ENCODE measurements at regions not wholly inside any gene's neighbourhood (a gene's known extent, or its start where the extent isn't known, plus 50 kb on each side); places are given as distances from the start of the nearest gene placed in this dataset.

DNA sequence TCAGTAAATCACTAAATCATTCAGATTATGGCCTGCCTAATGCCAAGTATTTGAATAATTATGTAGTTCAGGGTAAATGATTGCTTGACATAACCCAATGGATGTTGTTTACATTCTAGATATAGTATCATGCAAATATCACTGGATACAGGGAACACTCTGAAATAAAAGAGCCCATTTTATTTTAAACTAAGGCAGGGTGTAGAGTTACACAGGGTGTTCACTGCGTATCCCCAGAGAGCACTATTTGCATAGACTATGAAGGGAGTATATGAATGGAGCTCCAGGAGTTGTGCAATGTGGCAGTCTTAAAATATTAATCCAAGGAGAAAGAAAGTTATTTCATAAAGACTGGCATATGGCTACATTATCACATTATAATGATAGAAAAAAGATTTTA is 701.1 kb upstream of the KLHL29 start:
- Histone ChIP-seq H3K27ac (no peak overlapping the region), H3K4me3 (no peak overlapping the region)

DNA sequence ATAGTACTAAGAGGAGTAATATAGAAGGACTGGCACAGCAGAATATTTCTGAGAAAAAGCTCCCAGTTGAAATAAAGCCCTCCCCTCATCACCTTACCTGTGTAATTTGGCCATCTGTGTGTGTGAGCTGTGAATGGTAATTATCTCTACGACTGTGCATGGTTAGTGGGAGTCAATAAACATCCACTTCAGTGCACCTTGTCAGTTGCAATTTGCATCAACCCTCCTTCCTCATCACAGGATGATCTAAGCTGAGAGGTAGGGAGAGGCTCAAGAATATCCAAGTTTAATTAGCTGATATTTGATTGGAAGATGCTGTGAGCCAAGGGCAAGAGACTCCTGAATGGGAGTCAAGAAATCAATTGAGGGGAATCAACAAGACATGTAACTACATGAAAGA is 694.9 kb upstream of the KLHL29 start:
- Histone ChIP-seq H3K4me3 (no peak overlapping the region), H3K27ac (no peak overlapping the region)

DNA sequence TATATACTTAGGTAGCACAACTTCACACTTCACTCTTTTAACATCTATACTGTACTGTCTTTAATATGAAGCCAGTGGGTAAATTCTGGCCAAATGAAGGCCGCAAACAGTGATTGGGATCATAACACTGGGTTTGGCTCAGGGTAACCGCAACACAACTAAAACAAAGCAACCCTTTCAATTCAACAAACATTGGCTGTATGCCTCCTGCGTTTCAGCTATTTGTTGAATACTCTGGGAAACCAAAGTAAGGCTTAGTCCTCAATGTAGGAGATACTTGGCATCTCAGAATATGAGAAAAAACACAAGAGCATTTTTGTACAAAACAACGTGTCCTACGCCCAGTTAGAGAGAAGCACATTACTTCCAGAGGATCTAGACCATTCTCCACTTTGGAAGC is 693.3 kb upstream of the KLHL29 start:
- Histone ChIP-seq H3K4me3 (no peak overlapping the region), H3K27ac (no peak overlapping the region)

DNA sequence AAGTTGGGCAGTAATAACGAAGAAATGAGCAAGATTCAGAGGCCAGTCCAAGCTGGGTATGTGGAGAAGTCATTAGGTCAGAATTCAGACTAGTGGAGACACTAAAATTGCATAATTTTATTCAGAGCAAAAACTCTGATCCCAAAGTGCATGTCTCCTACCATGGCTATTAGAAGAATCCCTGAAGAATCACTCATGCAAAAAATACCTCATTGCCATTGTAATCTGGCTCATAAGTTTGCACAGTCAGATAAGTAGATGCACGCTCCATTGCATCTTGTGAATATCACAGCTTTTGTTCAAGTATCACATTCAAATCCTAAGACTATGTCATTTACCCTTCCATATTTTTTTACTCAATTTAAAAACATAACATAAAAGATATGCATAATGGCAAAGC is 692.2 kb upstream of the KLHL29 start:
- H3K27ac ChIP-seq: no peak overlapping the region

DNA sequence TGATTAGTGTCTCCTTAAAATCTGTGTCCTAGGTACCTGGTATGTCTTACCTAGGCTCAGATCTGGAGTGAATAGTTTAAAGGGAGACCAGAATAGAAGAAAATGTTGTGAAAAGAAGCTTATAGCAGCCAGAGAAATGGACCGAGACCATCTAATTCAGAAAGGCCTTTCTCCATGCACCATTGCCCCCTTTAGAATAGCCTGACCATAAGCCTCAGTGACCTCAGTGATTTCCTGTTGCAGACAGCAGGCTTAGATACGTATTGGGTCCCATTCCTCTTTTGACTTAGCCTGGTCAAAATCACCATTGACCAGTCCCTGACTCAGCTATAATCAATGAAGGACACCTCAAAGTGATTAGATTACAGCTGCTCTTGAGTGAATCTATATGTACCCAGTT is 690.7 kb upstream of the KLHL29 start:
- no peak overlapping the region for H3K27ac ChIP-seq
- no peak overlapping the region for H3K4me3 ChIP-seq

More for the DNA sequence above, 692.2 kb upstream of the KLHL29 start:
- H3K4me3 ChIP-seq: no peak overlapping the region

DNA sequence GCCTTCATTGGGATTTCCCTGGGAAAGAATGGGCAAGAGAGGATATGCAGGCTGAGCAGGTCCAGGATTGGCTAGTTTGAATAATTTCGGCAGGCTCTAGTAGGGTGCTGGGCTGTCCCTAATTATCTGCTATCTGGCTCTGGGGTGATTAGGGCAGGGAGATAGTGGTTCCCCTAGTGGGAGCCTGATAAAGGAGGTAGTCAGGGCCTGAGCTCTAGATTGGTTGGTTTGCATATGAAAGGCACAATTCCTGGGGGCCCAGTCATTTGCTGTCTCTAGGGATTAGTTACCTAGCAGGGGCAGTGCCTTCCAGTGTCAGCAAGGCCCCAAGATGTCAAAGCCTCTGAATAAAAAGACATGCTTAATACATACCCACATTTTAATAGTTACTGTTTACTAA is 690.1 kb upstream of the KLHL29 start:
- Histone ChIP-seq H3K27ac (no peak overlapping the region), H3K4me3 (no peak overlapping the region)

DNA sequence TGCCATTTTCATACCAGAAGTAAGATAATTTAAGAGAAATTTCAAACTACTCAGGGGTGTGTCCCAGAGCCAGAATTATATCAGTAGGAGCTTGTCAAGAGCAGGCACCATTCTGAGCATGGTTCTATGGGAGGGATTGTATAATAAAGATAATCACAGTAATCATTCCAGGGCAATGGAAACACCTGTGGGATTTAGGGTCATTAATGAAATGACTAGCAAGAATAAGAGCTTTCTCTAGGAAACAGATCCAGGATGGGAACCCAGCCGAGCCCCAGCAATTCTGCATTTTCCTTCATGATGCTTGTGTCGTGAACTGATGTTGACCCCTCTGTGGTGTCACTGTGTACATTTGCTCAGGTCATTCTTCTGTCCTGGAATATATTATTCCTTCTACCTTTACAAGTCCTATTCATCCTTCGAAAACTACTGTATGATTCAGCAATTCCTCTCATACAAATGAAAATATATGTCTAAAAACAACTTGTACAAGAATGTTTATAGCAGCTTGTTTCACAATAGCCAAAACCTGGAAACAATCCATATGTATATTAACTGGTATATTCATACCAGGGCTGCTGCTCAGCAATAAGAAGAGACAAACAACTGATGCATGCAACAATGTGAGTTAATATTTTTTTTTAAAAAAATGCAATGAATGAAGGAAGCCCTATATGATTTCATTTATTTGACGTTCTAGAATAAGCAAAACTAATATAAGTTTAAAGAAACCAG is 687.8 kb upstream of the KLHL29 start:
- Histone ChIP-seq H3K27ac (no peak overlapping the region), H3K4me3 (no peak overlapping the region)

DNA sequence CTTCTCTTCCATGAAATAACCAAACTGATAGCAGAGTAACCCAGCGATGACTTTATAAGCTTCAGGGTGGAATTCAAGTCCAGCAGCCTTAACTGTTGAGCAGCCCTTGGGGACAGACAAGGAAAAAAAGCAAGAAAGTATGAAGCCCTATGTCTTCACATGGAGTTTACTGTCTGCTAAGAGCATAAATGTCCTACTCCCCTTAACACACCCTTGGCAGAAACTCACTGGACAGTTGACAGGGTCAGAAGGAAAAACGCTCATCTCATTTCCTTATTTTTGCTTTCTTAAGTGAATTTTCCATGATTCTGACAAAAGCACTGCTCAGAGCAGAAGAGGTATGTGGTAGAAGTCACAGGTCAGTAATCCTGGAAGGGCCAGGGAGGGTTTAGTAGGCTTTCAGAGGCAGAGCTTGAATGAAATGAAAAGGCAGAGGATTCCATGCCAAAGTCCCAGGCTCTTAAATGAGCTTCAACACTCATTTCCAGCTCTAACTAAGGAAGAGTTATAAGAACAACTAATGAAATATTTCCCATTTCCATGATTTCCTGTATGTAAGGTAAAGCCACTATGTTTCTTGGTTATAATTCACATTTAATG is 683.3 kb upstream of the KLHL29 start:
- Histone ChIP-seq H3K27ac (no peak overlapping the region), H3K4me3 (no peak overlapping the region)

DNA sequence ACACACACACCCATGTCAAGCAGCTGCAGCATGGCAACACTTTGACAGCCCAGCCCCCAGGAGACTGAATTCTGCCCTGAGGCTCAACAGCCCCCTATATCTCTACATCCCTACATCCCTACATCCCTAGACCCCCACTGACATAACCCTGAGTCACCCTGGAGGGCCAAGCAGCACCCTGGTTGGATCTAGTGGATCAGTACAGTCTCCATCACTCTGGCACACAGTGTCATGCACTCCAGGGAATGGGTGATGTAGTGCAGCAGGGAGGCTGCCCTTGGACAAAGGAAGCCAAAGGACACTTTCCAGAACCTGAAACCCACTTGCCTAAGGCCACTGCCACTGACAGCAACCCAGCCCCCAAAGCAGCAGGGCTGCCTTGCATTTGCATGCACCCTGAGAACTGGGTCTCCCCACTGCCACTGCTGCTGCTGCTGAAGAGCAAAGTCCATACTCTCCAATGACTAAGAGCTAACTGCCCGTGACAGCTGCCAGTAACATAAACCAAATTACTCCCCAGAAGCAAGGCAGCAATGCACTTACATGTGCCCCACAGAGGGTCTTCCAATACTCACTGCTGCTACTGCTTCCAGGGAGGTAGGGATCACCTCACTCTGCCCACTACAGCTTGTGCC is 681.6 kb upstream of the KLHL29 start:
- Histone ChIP-seq H3K27ac (no peak overlapping the region), H3K4me3 (no peak overlapping the region)

DNA sequence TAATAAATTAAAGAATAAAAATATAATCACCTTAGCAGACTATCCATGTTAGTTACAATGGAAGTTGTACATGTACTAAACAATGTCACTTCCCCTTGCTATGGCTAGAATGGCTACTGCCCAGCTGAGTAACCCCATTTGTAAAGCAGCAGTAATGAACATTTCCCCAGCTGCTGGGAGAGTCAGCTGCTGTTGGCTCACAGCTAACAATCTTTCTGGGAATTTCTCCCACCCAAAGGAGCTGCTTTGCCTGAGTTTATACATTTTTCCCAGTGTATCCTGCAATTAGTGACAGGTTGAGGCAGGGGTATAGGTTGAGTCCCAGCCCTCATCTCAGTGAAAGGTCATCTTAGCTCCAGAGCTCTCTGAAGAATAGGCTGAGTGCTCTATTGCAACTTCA is 665.6 kb upstream of the KLHL29 start:
- H3K4me3 ChIP-seq: no peak overlapping the region
- no peak overlapping the region for H3K27ac ChIP-seq

DNA sequence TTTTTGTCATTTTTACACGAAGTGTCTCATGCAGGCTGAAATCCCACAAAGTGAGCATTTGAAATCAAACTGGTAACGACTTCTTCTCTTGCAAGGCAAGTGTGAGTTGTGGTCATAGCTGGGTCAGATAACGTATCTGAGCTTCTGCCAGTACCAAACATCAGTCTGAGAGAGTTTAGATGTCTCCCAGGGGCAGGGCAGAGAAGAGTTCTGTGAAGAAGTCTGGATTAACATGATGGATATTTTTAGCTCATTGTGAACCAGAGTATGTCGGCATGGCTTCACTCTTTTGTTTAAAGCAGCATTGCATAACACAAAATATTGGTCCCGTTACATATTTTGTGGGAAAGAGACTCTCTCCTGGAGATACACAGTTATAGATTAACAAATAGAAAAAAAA is 655.5 kb upstream of the KLHL29 start:
- no peak overlapping the region for H3K27ac ChIP-seq
- no peak overlapping the region for H3K4me3 ChIP-seq

DNA sequence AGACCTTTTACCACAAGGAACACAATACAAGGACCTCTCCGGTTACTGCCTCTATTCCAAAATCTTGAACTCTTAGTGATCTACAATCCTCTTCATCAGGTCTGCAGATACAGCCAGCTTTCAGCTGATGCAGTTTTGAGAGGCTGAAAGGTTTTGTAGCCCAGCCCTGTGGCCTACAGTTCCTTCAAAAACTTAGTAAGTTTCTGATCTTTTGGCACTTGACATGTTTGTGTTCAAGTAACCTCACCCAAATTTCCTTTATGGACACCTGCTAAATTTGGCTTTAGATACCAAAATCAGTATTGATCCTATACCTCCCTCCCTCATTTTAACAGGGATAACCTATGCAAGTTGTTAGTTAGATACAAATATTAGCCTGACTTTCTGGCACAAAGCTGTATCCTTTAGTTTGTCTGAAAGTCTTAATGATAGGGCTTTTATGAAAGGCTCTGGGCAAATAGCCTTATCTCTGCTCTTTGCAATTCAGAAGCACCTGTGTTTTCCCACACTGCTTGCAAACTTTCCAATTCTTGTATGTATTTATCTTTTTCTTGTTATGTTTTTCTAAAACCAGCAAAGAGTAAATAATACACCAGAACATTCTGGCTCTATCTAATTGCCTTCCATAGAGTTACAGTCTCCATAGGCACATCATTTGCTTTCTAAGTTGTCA is 650.5 kb upstream of the KLHL29 start:
- no peak overlapping the region for H3K27ac ChIP-seq
- no peak overlapping the region for H3K4me3 ChIP-seq

DNA sequence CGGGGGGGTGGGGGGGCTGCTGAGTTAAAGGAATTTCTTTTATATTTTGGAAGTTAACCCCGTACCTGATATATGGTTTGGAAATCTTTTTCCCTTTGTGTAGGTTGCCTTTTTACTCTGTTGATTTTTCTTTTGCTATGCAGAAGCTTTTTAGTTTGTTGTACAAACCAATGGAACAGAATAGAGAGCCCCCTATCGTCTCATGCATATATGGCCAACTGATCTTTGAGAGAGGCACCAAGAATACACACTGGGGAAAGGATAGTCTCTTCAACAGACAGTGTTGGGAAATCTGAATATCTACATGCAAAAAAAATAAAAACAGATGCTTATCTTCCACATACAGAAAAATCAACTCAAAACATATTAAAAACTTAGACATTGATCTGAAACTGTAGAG is 647.8 kb upstream of the KLHL29 start:
- H3K4me3 ChIP-seq: no peak overlapping the region
- no peak overlapping the region for H3K27ac ChIP-seq

DNA sequence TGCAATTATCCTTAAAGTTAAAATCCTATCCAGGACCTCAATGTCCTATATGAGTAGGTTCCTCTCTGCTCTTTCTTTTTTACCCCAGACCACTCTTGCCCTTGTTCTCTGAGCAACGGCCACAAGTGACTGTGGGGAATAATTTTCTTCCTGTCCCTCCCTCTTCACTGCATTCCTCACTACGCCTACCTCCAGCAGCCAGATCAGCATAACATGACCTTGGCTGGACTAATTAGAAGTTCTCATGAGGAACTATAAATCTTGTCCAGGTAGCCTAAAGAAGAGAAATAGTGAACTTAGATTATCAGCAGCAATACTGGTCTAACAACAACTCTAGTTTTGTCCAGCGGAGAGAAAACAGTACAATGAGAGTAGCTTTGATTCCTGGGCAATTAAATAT is 643.8 kb upstream of the KLHL29 start:
- Histone ChIP-seq H3K27ac (no peak overlapping the region), H3K4me3 (no peak overlapping the region)

DNA sequence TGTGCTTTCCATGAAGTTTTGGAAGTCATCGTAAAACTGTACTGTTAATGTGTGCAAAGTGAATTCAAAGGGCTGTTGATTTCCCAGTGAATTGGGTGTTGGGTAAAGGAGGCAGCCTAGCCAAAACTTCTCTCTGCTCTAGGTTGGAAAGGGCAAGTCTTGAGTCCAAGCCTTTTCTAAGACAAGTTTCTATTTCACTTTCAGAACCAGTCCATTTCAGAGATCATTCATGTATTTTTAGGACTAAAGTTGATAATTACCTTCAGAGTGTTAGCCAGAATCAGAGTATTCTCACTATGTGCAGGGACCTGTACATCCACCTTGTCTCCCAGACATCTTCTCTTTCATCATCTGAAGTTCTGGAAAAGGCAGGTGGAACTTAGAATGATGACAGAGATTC is 636.1 kb upstream of the KLHL29 start:
- Histone ChIP-seq H3K4me3 (no peak overlapping the region), H3K27ac (no peak overlapping the region)

DNA sequence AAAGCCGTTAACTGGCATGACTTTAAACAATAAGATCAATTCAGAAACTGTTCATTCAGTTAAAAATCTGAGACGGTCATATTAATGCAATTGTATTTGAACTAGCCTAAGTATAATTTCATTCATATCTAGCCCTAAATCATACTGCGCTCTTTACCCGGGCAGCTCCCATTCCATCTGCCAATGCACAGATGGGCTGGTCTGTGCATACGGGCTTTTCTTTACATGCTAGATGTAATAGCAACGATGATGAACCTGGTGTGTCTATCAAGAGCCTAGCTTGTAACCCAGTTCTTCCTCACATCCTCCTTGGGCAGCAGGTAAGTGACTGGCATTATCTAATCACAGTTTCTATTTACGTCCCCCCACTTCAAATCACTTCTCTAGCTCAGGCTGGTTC is 631.5 kb upstream of the KLHL29 start:
- Histone ChIP-seq H3K4me3 (no peak overlapping the region), H3K27ac (no peak overlapping the region)

DNA sequence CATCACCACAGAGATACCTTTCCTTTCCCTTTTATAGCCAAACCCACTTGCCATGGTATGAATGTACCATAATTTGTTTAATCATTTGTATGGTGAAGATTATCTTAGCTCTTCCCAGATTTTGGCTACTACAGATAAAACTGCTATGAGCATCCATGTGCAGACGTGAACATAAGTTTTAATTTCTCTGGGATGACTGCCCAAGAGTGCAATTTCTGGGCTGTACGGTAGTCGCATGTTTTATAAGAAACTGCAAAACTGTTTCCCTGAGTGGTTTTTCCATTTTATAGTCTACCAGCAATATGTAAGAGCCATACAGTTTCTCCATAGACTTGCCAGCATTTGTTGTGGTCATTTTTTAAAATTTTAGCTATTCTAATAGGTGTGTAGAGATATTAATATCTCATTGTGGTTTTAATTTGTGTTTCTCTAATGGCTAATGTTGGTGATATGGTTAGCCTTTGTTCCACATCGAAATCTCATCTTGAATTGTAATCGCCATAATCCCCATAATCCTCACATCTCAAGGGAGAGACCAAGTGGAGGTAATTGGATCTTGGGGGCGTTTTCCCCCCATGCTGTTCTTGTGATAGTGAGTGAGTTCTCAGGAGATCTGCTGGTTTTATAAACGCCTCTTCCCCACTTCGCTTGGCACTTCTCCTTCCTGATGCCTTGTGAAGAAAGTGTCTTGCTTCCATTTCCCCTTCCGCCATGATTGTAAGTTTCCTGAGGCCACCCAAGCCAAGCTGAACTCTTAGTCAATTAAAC is 628.5 kb upstream of the KLHL29 start:
- Histone ChIP-seq H3K4me3 (no peak overlapping the region), H3K27ac (no peak overlapping the region)

DNA sequence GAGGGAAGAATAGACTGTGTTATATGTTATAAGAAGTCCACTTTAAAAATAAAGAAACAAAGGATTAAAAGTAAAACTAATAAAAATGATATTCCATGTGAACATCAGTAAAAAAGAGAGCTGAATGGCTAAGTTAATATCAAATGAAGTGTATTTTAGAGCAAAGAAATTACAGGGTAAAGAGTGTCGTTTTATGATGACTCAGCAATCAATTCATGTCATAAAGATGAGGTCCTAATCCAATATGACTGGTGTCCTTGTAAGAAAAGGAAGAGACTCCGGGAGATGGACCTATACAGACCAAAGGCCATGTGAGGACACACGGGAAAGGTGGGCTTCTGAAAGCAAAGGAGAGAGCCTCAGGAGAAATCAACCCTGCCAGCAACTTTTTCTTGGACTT is 615.5 kb upstream of the KLHL29 start:
- Histone ChIP-seq H3K27ac (no peak overlapping the region), H3K4me3 (no peak overlapping the region)

DNA sequence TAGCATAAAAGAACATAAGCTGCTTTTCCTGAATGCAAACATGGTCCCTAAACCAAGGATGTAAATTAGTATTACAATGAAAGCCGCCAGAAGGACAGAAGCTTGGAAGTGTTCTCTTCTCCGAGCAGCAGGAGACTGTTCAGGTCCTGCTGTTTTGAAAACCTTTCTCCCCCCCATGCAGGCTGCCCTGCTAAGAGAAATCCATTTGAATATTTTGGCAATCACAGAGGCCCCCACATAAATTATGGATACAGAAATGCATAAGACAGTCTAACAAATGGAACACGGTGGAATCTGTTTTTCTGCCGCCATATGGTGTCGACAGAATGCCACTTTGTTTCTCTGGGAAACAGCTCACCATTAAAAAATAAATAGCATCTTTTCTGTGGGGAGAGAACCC is 600.4 kb upstream of the KLHL29 start:
- H3K27ac ChIP-seq: no peak overlapping the region
- no peak overlapping the region for H3K4me3 ChIP-seq

DNA sequence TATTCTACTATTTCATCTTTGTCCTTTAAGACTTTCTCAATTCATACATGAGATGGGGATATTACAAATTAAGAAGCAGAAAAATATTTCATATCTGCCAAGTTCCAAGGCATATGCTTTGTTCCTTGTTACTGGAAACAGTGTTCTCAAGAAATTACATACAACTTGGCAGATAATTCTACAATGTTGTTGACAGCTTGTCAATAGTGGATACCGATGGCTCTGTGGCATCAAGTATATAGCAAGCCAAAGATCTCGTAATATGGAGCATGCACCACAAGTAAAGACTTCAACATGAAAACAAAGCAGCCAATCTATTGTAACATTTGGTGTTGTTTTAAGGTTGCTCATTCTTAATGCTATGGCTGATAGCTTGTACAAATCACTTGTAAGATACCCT is 598.2 kb upstream of the KLHL29 start:
- Histone ChIP-seq H3K4me3 (no peak overlapping the region), H3K27ac (no peak overlapping the region)

All from skin epidermis (tissue), 12 donors.